ENCODE measurements at regions not wholly inside any gene's neighbourhood (a gene's known extent, or its start where the extent isn't known, plus 50 kb on each side); places are given as distances from the start of the nearest gene placed in this dataset.

GRCh38 chr1:192067360-192067759 lies 90.9 kb upstream of the RGS18 start:
- CTCF ChIA-PET, result no interaction called here
- H3K27ac ChIP-seq (ENCODE audit: low read depth, low read length), result no peak overlapping the region
- H3K4me3 ChIP-seq (ENCODE audit: low read depth, low read length), result no peak overlapping the region
- TF ChIP-seq, protein P1, sequence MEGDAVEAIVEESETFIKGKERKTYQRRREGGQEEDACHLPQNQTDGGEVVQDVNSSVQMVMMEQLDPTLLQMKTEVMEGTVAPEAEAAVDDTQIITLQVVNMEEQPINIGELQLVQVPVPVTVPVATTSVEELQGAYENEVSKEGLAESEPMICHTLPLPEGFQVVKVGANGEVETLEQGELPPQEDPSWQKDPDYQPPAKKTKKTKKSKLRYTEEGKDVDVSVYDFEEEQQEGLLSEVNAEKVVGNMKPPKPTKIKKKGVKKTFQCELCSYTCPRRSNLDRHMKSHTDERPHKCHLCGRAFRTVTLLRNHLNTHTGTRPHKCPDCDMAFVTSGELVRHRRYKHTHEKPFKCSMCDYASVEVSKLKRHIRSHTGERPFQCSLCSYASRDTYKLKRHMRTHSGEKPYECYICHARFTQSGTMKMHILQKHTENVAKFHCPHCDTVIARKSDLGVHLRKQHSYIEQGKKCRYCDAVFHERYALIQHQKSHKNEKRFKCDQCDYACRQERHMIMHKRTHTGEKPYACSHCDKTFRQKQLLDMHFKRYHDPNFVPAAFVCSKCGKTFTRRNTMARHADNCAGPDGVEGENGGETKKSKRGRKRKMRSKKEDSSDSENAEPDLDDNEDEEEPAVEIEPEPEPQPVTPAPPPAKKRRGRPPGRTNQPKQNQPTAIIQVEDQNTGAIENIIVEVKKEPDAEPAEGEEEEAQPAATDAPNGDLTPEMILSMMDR (IDR thresholded peaks at IDR 0.05; ENCODE audit: low read depth, low read length), result no peak
- POLR2A ChIA-PET, result no interaction called here
- no peaks in the 10 kb centered on the region for H3K9me3 ChIP-seq (ENCODE audit: control insufficient read depth, insufficient read depth, low read length)
- H3K27me3 ChIP-seq (ENCODE audit: control insufficient read depth, insufficient read depth, low read length), result no peaks in the 10 kb centered on the region
- peak; percentile 8 for DNase-seq (ENCODE audit: low read depth, low spot score)

DNA sequence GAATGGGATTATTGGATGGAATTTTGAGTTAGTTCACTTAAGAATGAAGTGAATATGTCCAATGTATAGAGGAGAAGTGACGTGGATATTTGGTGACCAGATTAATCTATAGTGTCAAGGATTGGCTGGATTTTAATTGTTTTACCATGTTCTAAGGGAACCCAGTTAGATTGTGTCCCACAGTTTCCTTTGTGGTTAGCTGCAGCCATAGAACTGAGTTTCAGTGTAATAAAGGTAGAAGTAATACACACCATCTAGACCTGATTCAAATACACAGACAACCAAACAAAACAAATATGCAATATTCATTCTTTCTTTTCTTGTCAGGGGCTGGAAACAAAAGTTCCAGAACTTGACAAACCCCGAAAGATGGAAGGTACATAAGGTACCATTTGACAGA lies 88.0 kb upstream of the RGS18 start:
- Histone ChIP-seq H3K9me3 (ENCODE audit: control insufficient read depth, insufficient read depth, low read length) (no peaks in the 10 kb centered on the region), H3K27ac (ENCODE audit: low read depth, low read length) (no peak overlapping the region), H3K27me3 (ENCODE audit: control insufficient read depth, insufficient read depth, low read length) (no peaks in the 10 kb centered on the region), H3K4me3 (ENCODE audit: low read depth, low read length) (no peak overlapping the region)
- ChIA-PET CTCF (no interaction called here), POLR2A (no interaction called here)
- TF ChIP-seq, protein P1 (IDR thresholded peaks at IDR 0.05; ENCODE audit: low read depth, low read length), result no peak
- DNase-seq (ENCODE audit: low read depth, low spot score), result no peak

- no peaks in the 10 kb centered on the region for H3K9me3 ChIP-seq (ENCODE audit: control insufficient read depth, insufficient read depth, low read length)
- no peak overlapping the region for H3K4me3 ChIP-seq (ENCODE audit: low read depth, low read length)
- DNase-seq (ENCODE audit: low read depth, low spot score), result no peak
- TF ChIP-seq, protein P1 (IDR thresholded peaks at IDR 0.05; ENCODE audit: low read depth, low read length), result no peak
- ChIA-PET POLR2A (no interaction called here), CTCF (interaction anchor here (0.6 kb wide), 1 partner anchor 747 kb away, joined by 4 read pairs; no protein-coding TSS in a partner anchor)
- H3K27me3 ChIP-seq (ENCODE audit: control insufficient read depth, insufficient read depth, low read length), result no peaks in the 10 kb centered on the region
- H3K27ac ChIP-seq (ENCODE audit: low read depth, low read length), result no peak overlapping the region
These were observed 77.6 kb upstream of the RGS18 start for GRCh38 chr1:192080684-192081083.

DNA sequence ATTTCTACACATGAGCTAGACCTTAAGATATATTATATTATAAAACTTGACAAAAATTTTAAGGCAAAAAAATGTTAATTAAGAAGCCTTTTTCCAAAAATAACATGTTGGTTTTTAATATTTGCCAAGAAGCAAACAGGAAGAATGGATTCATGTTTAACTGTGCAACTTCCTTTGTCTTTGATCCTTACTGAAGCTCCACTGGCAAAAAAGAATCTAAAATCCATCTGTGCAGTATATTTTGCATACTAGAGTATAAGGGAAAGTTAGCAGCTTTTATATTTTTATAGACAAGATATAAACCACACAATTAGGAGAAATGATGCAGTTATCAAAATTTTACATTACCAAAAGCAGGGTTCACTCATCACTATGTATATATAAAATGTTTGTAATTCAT lies 76.9 kb upstream of the RGS18 start:
- CTCF ChIA-PET, result interaction anchor here (0.6 kb wide), 1 partner anchor 747 kb away, joined by 4 read pairs; no protein-coding TSS in a partner anchor

DNA sequence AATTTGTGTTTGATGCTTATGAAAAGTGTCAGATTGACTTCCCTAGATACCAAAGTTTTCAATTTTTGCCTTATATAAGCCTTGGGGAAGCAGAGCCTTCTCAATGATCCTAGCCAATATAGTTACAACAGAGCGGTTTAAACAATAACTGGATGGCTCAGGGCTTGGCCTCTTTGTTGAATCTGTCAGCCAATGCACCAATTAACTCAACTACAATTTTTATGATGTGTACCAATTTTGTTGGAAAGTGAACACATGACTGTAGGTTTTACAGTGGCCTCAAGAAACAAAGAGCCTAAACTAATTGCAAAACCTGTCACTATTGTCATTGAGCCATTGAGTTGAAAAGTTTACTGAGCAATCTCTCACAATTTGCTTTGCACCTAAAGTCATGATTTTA lies 71.6 kb upstream of the RGS18 start:
- ChIA-PET CTCF (no interaction called here), POLR2A (no interaction called here)
- Histone ChIP-seq H3K4me3 (ENCODE audit: low read depth, low read length) (no peak overlapping the region), H3K27ac (ENCODE audit: low read depth, low read length) (no peak overlapping the region), H3K27me3 (ENCODE audit: control insufficient read depth, insufficient read depth, low read length) (no peaks in the 10 kb centered on the region), H3K9me3 (ENCODE audit: control insufficient read depth, insufficient read depth, low read length) (no peaks in the 10 kb centered on the region)
- TF ChIP-seq, protein P1 (IDR thresholded peaks at IDR 0.05; ENCODE audit: low read depth, low read length), result no peak
- DNase-seq (ENCODE audit: low read depth, low spot score), result no peak

More for the DNA sequence above, 76.9 kb upstream of the RGS18 start:
- TF ChIP-seq, protein P1 (IDR thresholded peaks at IDR 0.05; ENCODE audit: low read depth, low read length), result no peak
- H3K4me3 ChIP-seq (ENCODE audit: low read depth, low read length), result no peak overlapping the region
- DNase-seq (ENCODE audit: low read depth, low spot score), result no peak
- H3K9me3 ChIP-seq (ENCODE audit: control insufficient read depth, insufficient read depth, low read length), result no peaks in the 10 kb centered on the region
- H3K27me3 ChIP-seq (ENCODE audit: control insufficient read depth, insufficient read depth, low read length), result no peaks in the 10 kb centered on the region
- POLR2A ChIA-PET, result no interaction called here
- no peak overlapping the region for H3K27ac ChIP-seq (ENCODE audit: low read depth, low read length)
